H1 (cell line): ENCODE measurements at regions not wholly inside any gene's neighbourhood (a gene's known extent, or its start where the extent isn't known, plus 50 kb on each side); places are given as distances from the start of the nearest gene placed in this dataset.

Experiments used
- SP4 ChIP-seq: IDR thresholded peaks from 2 replicates; pipeline ENCODE4 v1.6.1; 2012; ENCODE audit warnings: low read length, inconsistent platforms
- TF ChIP-seq, protein P1 (sequence below): IDR thresholded peaks from 2 replicates; pipeline ENCODE4 v1.6.1; 2012; ENCODE audit warnings: inconsistent platforms
- TF ChIP-seq, protein P2 (sequence below): IDR thresholded peaks from 2 replicates; pipeline ENCODE4 v1.6.1; 2011; ENCODE audit warnings: low read length, improper control_type of control experiment

DNA sequence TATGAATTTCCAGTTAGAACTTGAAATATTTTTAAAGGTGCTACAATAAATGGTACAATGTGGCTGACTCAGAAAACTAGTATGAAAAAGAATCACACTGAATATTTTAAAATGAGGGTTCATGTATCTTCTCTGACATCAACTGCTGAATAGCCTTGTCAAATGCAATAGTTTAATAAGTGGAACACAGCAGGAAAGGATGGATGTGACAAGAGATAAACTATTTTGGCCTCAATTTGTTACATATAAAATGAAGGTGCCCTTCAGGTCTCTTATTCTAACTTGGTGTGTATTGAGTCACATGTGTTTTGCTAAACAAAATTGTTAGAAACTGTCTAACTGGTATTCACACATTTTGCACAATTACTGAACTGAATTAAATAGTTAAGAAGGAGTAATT, 1018.4 kb upstream of the PCDH20 start (continued):
- TF ChIP-seq, protein P1, sequence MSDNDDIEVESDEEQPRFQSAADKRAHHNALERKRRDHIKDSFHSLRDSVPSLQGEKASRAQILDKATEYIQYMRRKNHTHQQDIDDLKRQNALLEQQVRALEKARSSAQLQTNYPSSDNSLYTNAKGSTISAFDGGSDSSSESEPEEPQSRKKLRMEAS: no peak
- TF ChIP-seq, protein P2, sequence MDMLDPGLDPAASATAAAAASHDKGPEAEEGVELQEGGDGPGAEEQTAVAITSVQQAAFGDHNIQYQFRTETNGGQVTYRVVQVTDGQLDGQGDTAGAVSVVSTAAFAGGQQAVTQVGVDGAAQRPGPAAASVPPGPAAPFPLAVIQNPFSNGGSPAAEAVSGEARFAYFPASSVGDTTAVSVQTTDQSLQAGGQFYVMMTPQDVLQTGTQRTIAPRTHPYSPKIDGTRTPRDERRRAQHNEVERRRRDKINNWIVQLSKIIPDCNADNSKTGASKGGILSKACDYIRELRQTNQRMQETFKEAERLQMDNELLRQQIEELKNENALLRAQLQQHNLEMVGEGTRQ: no peak
- no peak for TF ChIP-seq SP4
- TF ChIP-seq, all 59 proteins: peak for 0
